Stomach smooth muscle (tissue), 2 donors: ENCODE measurements at regions not wholly inside any gene's neighbourhood (a gene's known extent, or its start where the extent isn't known, plus 50 kb on each side); places are given as distances from the start of the nearest gene placed in this dataset.
"Not testable (repeated sequence)": the region's sequence is repeated elsewhere in the genome, so short reads cannot be mapped to it uniquely, and the experiment has no call there.

ENCODE experiments used
- H3K27ac ChIP-seq: one replicate; pipeline ENCODE4 v1.7.0; 2013; ENCODE audit warnings: mild to moderate bottlenecking, low read length, inconsistent platforms
- H3K27me3 ChIP-seq, 2 donors: one replicate each; pipeline ENCODE4 v1.7.0; 2013; ENCODE audit warnings: low read length in 2 of 2; ENCODE audit not compliant: insufficient read depth in 2 of 2, control insufficient read depth in 1 of 2
- H3K36me3 ChIP-seq, 2 donors: one replicate each; pipeline ENCODE4 v1.7.0; 2013; ENCODE audit warnings: low read length in 2 of 2; ENCODE audit not compliant: control insufficient read depth in 2 of 2, insufficient read depth in 2 of 2
- H3K4me1 ChIP-seq: one replicate; pipeline ENCODE4 v1.7.0; 2013; ENCODE audit warnings: low read length; ENCODE audit not compliant: control insufficient read depth, insufficient read depth
- H3K4me3 ChIP-seq, 2 donors: one replicate each; pipeline ENCODE4 v1.7.0; 2013; ENCODE audit warnings: low read length in 2 of 2
- H3K9ac ChIP-seq, 2 donors: one replicate each; pipeline ENCODE4 v1.7.0; 2013; ENCODE audit warnings: low read length in 2 of 2, mild to moderate bottlenecking in 1 of 2
- H3K9me3 ChIP-seq, 2 donors: one replicate each; pipeline ENCODE4 v1.7.0; 2013; ENCODE audit warnings: low read length in 2 of 2; ENCODE audit not compliant: control insufficient read depth in 2 of 2
- donor health status: healthy.
- donor health status: Pancreatic carcinoma.

DNA sequence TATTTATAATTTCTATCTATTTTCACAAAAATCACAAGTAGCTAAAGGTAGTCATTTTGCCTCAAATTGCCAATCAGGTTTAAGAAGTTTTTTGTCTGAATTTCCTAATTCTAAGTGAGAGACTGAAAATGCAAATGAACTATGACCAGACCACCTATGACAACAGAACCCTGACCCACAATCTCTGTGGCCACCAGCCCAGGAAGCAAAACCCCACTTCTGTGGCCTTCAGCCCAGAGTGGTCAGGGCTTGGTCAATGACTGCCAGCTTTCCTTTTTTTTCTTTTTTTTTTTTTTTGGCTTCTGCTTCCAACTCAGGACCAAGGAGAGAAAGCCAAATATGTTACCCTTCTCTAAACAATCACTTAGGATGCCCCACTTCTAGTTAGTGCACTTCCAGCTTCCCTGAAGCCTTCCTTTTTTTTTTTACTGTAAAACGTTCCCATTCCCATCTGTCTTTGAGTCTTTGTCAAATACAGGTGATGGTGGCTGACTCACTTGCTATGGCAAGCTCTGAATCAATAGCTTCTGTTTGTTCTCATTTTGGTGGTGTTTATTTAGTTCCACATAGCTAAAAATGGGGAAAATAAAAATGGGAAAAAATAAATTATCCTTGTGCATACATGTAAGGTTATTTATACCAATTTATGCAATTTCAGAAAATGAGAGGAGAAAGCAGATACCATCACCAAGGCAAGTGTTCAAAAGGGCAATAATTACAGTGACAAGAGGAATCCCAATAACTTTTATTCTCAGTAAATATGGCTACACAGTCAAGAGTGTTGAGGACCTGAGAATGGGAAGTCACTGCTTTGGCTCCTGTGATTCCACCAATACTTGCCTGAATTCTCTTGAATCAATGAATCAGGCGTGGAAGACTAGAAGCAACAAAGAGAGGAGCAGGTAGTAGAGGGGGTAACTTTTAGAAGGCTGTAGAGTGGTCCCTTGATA is 170.3 kb upstream of the PDE7B start:
- Histone ChIP-seq H3K27me3 (no peaks in the 10 kb centered on the region), H3K9me3 (no peaks in the 10 kb centered on the region), H3K4me3 (no peak overlapping the region), H3K9ac (no peak overlapping the region), H3K4me1 (no peaks in the 10 kb centered on the region), H3K27ac (no peak overlapping the region), H3K36me3 (no peaks in the 10 kb centered on the region)

- H3K36me3 ChIP-seq = no peaks in the 10 kb centered on the region
- H3K27ac ChIP-seq = no peak overlapping the region
- H3K9me3 ChIP-seq = no peaks in the 10 kb centered on the region
- no peak overlapping the region for H3K4me3 ChIP-seq
- no peaks in the 10 kb centered on the region for H3K4me1 ChIP-seq
- H3K27me3 ChIP-seq = no peaks in the 10 kb centered on the region
- no peak overlapping the region for H3K9ac ChIP-seq
Observed at GRCh38 chr6:135686784-135687301, 164.7 kb upstream of the PDE7B start.

DNA sequence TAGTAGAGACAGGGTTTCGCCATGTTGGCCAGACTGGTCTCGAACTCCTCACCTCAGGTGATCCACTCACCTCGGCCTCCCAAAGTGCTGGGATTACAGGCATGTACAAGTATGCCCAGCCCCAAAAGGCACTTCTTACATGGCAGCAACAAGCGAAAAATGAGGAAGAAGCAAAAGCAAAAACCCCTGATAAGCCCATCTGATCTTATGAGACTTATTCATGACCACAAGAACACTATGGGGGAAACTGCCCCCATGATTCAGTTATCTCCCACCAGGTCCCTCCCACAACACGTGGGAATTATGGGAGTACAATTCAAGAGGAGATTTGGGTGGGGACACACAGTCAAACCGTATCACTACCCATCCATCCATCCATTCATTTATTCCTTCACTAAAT is 163.0 kb upstream of the PDE7B start:
- H3K4me3 ChIP-seq, H3K9me3 ChIP-seq, H3K36me3 ChIP-seq, H3K27ac ChIP-seq, H3K27me3 ChIP-seq, H3K4me1 ChIP-seq, H3K9ac ChIP-seq: not testable (repeated sequence)

- Histone ChIP-seq H3K9ac (no peak overlapping the region), H3K27ac (no peak overlapping the region), H3K4me1 (no peaks in the 10 kb centered on the region), H3K36me3 (no peaks in the 10 kb centered on the region), H3K27me3 (no peaks in the 10 kb centered on the region), H3K9me3 (no peaks in the 10 kb centered on the region), H3K4me3 (no peak overlapping the region)
Observed at GRCh38 chr6:135692426-135692825, 159.1 kb upstream of the PDE7B start.

DNA sequence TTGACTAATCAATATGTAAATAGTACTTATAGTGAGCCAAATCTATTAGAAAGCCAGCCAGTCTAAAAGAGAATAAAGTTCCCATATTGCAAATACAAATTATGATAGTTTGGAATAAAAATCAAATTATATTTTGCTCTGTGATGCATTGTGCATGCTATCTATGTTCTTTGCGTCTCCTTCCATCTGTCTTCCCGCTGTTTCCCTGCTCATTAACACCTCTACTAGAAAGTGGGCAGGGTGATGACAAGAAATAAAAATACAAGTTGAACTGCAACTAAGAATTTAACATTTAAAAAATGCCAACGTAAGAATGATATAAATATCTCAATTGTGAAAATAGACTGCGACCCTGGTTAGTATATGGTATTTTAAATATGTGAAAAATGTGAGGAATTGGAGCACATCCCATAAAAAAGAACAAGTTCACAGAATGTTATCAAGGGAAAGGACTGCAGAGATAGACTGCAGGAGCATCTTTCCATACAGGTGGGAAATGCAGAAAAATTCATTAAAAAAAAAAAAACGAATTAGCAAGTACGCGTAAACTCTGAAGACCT is 157.6 kb upstream of the PDE7B start:
- H3K27me3 ChIP-seq = no peaks in the 10 kb centered on the region
- H3K36me3 ChIP-seq = no peaks in the 10 kb centered on the region
- H3K4me1 ChIP-seq = no peaks in the 10 kb centered on the region
- no peaks in the 10 kb centered on the region for H3K9me3 ChIP-seq
- no peak overlapping the region for H3K27ac ChIP-seq
- H3K4me3 ChIP-seq = no peak overlapping the region
- H3K9ac ChIP-seq = no peak overlapping the region

- Histone ChIP-seq H3K4me1 (no peaks in the 10 kb centered on the region), H3K27ac (no peak overlapping the region), H3K4me3 (no peak overlapping the region), H3K9me3 (no peaks in the 10 kb centered on the region), H3K9ac (no peak overlapping the region), H3K27me3 (no peaks in the 10 kb centered on the region), H3K36me3 (no peaks in the 10 kb centered on the region)
Observed at GRCh38 chr6:135699705-135700104, 151.8 kb upstream of the PDE7B start.

DNA sequence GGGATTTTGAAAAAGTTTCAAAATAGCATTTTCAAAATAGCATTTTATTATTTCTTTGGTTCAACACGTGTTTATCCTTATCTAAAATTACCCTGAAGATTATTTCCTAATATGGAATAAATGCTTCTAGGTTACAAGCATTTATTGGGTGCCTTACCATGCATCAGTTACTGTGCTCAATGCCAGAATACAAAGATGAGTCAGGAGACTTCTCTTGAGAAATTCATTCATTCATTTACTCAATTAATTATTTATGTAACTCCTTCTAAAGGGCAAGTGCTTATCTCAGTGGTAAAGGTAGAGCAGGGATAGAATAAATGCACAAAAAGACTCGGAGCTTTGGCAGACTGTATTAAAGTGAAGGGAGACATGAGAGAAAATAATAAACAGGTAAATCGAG is 150.1 kb upstream of the PDE7B start:
- Histone ChIP-seq H3K9me3 (no peaks in the 10 kb centered on the region), H3K9ac (no peak overlapping the region), H3K27me3 (no peaks in the 10 kb centered on the region)

GRCh38 chr6:135703007-135703406 is 148.5 kb upstream of the PDE7B start:
- H3K36me3 ChIP-seq = no peaks in the 10 kb centered on the region
- H3K4me3 ChIP-seq = no peak overlapping the region
- H3K9me3 ChIP-seq = no peaks in the 10 kb centered on the region
- H3K4me1 ChIP-seq = no peaks in the 10 kb centered on the region
- H3K9ac ChIP-seq = no peak overlapping the region
- no peak overlapping the region for H3K27ac ChIP-seq
- H3K27me3 ChIP-seq = no peaks in the 10 kb centered on the region

More for the DNA sequence above, 150.1 kb upstream of the PDE7B start:
- Histone ChIP-seq H3K27ac (no peak overlapping the region), H3K36me3 (no peaks in the 10 kb centered on the region), H3K4me1 (no peaks in the 10 kb centered on the region), H3K4me3 (no peak overlapping the region)

DNA sequence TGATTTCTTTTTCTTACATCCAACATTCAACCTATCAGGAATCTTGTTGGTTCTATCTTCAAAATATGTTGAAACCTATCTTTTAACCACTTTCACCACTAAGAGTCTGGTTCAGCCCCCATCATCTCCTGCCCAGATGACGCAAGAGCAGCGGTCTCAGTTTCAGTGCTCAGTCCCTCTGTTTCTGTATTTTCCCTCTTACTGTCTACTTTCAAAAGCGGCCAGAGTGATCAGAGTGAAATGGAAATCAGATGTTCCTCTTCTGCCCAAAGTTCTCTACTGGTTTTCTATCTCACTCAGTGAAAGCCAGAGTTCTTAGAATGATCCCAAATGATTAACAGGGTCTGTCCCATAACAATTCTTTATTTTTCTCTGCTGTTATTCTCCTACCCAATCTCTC is 147.9 kb upstream of the PDE7B start:
- H3K9ac ChIP-seq = no peak overlapping the region
- no peak overlapping the region for H3K27ac ChIP-seq

GRCh38 chr6:135707426-135707825 is 144.1 kb upstream of the PDE7B start:
- Histone ChIP-seq H3K9ac (no peak overlapping the region), H3K27me3 (no peaks in the 10 kb centered on the region), H3K9me3 (no peaks in the 10 kb centered on the region), H3K4me1 (no peaks in the 10 kb centered on the region), H3K4me3 (no peak overlapping the region), H3K27ac (no peak overlapping the region), H3K36me3 (no peaks in the 10 kb centered on the region)

More for the DNA sequence above, 147.9 kb upstream of the PDE7B start:
- Histone ChIP-seq H3K36me3 (no peaks in the 10 kb centered on the region), H3K27me3 (no peaks in the 10 kb centered on the region), H3K4me1 (no peaks in the 10 kb centered on the region), H3K9me3 (no peaks in the 10 kb centered on the region), H3K4me3 (no peak overlapping the region)

DNA sequence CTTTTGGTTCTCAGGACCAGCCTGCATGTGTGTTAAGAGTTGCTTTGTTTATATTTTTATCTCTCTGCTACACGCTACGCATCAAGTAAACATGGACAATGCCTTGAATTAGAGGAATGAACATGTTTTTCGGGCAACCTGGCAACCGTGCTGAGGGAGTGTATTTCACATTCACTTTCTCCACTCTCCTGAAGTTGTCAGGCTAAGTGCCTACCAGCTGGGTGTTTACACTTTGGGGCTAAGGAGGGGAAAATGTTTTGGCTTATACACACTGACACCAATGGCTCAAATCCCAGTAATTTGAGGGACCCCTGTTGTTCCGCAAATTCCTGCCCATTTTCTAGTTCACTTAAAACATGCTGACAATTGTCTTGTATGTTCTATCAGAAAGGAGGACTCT is 141.5 kb upstream of the PDE7B start:
- Histone ChIP-seq H3K4me3 (no peak overlapping the region), H3K36me3 (no peaks in the 10 kb centered on the region), H3K27me3 (no peaks in the 10 kb centered on the region), H3K4me1 (no peaks in the 10 kb centered on the region), H3K9ac (no peak overlapping the region), H3K9me3 (no peaks in the 10 kb centered on the region), H3K27ac (no peak overlapping the region)
